HL-60/S4 (cell line): ENCODE measurements at regions not wholly inside any gene's neighbourhood (a gene's known extent, or its start where the extent isn't known, plus 50 kb on each side); places are given as distances from the start of the nearest gene placed in this dataset.

Experiments used
- in situ Hi-C: fragments of 300-500 bp; cut with MboI; formaldehyde crosslinking; loops from 2 replicates; pipeline ENCODE4 v1.14.3; 2022; ENCODE audit warnings: low sequenced_read_pairs

GRCh38 chr6:50102676-50103075 is 52.9 kb upstream of the DEFB112 start:
- in situ Hi-C loops, result no loop called here

- in situ Hi-C loops, result no loop called here
These were observed 60.9 kb upstream of the DEFB112 start for GRCh38 chr6:50110587-50110986.

GRCh38 chr6:50112981-50113857 is 63.5 kb upstream of the DEFB112 start:
- in situ Hi-C loops, result no loop called here

- in situ Hi-C loops, result no loop called here
These were observed 66.7 kb upstream of the DEFB112 start for GRCh38 chr6:50116390-50116789.

DNA sequence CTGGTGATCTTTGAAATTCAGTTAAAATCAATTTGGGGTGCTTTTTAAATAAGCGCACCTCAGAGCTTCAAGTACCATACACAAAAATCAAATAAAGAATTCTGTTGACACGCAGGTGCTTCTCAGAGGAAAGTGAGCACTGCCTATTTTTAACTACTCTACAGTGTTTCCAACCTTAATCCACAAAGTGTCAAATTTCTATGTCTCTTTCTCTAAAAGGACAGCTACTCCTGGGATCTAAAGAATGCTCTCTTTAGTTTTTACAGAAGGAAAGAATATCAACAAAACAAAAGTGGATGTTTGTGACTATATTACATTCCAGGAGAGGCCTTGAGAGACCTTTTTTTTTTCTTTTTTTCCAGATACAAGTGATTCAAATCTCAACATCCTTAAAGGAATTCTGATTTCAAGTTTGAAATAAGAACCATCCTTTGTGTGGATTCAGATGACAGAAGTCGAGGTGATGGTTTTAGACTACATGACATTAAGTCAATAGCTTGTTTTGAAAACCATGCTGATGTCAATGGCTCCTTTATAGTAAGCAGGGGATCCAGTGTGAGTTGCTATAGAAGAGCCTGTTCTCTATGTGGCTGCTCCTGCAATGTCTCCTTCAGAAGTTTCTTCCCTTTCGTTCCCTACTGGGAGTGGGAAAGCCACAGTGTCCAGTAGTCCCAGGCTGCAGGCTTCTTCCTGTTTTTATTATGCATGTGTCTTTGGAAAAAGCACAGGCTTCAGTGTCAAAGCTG is 67.2 kb upstream of the DEFB112 start:
- in situ Hi-C loops, result no loop called here

DNA sequence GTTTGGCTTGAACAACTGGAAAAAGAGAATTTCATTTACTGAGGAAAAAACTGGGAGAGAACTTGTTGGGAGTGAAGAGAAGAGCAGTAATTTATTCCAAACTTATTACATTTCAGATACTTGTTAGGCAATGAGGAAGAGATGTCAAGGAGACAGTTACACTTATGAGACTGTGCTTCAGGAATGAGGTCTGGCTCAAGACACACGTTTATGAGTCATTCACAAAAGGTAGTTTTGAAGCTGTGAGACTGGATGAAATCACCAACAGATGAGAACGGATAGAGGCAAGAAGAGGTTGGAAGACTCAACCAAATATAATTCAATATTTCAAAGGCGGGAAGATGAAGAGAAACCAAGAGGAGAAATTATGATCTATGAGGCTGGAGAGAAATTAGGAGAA is 70.6 kb upstream of the DEFB112 start:
- in situ Hi-C loops, result no loop called here

DNA sequence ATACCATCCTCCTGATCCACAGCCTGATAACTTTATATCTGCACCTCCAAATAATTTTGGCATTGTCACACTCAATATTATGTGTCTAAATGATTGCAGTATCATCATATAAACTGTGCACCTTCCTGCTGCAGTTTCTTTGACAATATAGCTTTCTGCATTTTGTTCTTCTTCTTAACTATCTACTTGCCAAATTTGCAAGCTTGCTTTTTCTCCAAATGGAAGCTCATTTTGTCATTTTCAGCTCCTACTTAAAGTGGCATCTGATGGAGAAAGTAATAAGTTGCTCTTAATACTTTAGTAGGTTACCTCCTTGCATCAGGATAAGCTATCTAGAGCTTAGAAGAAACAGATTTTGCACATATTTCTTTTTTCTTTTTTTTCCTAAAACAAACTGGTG is 74.0 kb upstream of the DEFB112 start:
- in situ Hi-C loops, result no loop called here

GRCh38 chr6:50124572-50124971 is 74.8 kb upstream of the DEFB112 start:
- in situ Hi-C loops, result no loop called here

GRCh38 chr6:50128420-50129005 is 78.8 kb upstream of the DEFB112 start:
- in situ Hi-C loops, result loop anchor here (25.0 kb wide), 1 partner anchor 1884 kb away; no protein-coding TSS in a partner anchor

DNA sequence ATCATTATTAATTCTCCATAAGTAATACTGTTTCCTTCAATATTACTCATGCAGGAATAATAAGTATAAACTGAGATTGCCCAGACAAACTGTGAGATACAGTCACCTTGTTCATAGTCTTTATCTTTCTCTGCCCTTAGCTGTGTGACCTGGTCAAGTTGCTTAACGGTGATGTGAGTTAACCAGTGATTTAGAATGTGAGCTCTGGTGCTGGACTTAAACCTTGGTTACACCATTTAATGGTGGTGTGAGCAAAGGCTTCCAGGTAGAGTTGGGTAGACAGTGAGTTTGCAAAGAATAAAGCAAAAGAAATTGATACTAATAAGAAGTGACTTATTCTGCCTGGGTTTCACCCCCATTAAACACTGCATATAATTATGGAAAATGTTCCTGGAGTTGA is 86.2 kb upstream of the DEFB112 start:
- in situ Hi-C loops, result loop anchor here (25.0 kb wide), 1 partner anchor 1876 kb away; no protein-coding TSS in a partner anchor

DNA sequence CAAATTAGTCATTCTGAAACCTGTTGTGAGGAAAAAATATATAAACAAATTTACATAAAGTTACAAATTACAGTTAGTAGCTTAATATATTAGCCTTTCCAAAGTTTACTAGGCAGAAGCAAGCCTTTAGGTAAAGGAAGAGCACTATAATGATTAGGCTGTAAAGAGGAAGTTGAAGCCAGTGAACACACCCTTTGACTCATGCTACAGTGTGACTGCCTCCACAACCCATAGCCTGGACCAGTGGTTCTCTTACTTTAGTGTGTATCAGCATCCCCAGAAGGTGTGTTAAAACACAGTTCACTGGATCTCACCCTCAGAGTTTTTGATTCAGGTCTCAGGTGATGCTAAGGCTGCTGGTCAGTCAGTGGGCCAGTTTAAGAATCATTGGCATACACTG is 91.4 kb upstream of the DEFB112 start:
- in situ Hi-C loops, result loop anchor here (25.0 kb wide), 1 partner anchor 1871 kb away; no protein-coding TSS in a partner anchor

GRCh38 chr6:50143011-50143719 is 93.4 kb upstream of the DEFB112 start:
- in situ Hi-C loops, result loop anchor here (25.0 kb wide), 1 partner anchor 1869 kb away; no protein-coding TSS in a partner anchor

- in situ Hi-C loops, result loop anchor here (25.0 kb wide), 1 partner anchor 1867 kb away; no protein-coding TSS in a partner anchor
These were observed 95.4 kb upstream of the DEFB112 start for GRCh38 chr6:50145125-50145524.

DNA sequence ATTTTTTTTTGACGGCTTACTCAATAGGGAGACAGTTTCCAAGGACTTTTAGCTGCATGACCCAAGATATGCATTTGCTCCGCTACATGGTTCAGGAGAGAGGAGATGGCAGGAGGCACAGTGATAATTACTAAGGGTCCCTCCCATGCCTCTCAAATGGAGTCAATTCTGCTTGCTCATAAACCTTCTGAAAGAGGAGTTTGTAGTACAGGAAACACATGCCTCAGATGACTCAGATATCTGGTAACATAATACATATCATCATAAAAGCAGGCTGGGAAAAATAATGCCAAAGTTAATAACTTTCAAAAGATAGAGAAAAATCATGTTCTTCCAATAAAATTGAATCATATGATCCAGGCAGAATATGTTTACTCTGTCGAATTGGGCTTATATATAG is 97.6 kb upstream of the DEFB112 start:
- in situ Hi-C loops, result loop anchor here (25.0 kb wide), 1 partner anchor 1865 kb away; no protein-coding TSS in a partner anchor

DNA sequence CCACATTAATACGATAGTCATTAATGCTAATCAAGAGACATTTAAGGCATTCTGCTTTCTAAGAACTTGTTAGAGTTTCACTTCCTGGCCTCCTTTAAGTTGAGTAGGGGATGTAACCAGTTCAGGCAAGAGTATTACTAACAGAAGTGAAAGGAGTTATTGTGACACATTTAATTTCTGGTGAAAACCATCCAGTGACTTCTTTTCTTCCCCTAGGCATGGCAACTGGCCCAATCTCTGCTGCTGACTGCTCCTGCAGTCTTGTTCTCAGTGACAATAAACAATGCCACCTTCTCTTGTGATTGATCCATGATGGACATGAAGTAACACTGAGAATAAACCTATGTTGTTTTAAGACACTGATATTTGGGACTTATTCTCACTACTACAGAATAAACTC is 130.9 kb upstream of the DEFB112 start:
- in situ Hi-C loops, result no loop called here

DNA sequence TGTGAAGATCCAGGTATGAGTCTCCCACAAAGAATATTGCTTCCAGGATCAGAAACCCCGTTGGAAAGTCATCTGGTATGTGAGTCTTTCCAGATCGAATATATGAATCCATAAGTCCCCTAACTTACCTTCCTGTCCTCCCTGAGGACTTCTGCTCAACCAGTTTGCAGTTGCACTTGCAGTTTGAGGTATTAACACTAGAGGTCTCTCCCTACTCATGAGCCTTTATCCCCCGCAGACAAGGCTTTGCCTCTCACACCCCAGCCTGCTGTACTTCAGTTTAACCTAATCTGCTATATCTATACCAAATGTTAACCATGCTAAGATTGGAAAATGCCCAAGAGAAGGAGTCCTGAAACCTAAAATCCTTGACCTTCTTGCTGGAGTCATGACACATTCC is 135.3 kb upstream of the DEFB112 start:
- in situ Hi-C loops, result no loop called here

DNA sequence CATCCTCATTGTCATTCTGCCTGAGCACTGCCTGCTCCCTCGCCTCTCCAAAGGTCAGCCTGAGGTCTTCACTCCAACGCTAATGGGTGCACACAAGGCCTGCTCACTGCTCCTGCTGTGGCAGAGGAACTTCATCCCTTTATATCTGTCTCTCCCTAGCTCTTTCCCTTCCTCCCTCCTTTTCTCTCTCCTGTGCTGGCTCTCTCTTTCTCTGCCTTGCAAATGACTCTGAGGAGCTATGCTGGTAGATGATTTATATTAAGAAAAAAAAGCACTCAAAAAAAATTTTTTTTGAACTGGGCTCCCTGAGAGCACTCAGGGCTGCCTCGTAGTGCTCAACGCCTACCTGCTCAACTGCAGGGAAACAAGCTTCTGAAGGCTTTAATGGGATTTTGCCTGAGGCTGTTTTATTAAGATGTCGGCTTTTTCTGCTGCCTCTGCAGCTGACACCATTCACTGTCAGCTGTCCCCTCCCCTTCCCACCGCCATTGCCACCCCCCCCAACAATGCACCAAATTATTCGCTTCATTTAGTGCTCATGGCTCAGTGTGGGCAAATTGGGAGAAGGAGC is 137.7 kb upstream of the DEFB112 start:
- in situ Hi-C loops, result no loop called here

GRCh38 chr6:50198245-50198644 is 148.5 kb upstream of the DEFB112 start:
- in situ Hi-C loops, result no loop called here

DNA sequence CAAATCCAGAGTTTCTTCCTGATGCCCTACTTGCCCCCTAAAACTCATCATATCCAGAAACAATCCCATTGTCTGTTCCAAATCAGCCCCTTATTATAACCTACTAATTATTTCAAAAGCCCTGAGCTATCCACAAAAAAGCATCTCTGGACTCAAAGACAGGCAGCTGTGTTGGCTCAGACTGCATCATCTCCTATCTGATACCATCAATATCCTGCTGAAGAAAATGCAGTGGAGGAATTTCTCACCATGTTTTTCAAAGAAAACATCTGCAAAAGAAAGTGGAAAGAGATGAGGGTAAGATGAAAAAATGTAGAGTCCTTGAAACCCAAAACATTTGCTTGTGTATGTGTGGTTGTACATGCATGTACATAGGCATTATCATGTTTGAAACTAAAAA is 153.0 kb upstream of the DEFB112 start:
- in situ Hi-C loops, result no loop called here

- in situ Hi-C loops, result no loop called here
These were observed 161.9 kb upstream of the DEFB112 start for GRCh38 chr6:50211582-50211981.
